Prostate gland (tissue), 2 donors: ENCODE measurements at regions not wholly inside any gene's neighbourhood (a gene's known extent, or its start where the extent isn't known, plus 50 kb on each side); places are given as distances from the start of the nearest gene placed in this dataset.

Experiments used
- CTCF ChIP-seq, 4 experiments: fragments of 200-600 bp in 2 of 4; fragments of 450-650 bp in 2 of 4; sonication (generic) in 2 of 4; IDR thresholded peaks; 1 replicate in 3 of 4; 2 replicates in 1 of 4; pipeline ENCODE4 v1.5.1; 2016 to 2019; ENCODE audit warnings: antibody characterized with exemption in 4 of 4, mild to moderate bottlenecking in 2 of 4, moderate library complexity in 2 of 4
- POLR2A ChIP-seq: fragments of 450-650 bp; IDR thresholded peaks from one replicate; pipeline ENCODE4 v1.6.1; 2016; ENCODE audit warnings: antibody characterized with exemption, mild to moderate bottlenecking

GRCh38 chr10:2919016-2919415 lies 148.3 kb upstream of the PFKP start:
- TF ChIP-seq CTCF (IDR thresholded peaks at IDR 0.05) (no peak), POLR2A (no peak)
